PC-9 (cell line): ENCODE measurements at regions not wholly inside any gene's neighbourhood (a gene's known extent, or its start where the extent isn't known, plus 50 kb on each side); places are given as distances from the start of the nearest gene placed in this dataset.

Experiments
- EZH2 ChIP-seq: fragments of 200-600 bp; sonication (generic); IDR thresholded peaks from 2 replicates; pipeline ENCODE4 v1.8.0; 2017; ENCODE audit warnings: antibody characterized with exemption, low read depth
- TF ChIP-seq, protein P1 (sequence below): fragments of 200-600 bp; sonication (generic); conservative IDR thresholded peaks from 2 replicates; pipeline ENCODE4 v1.6.1; 2017; ENCODE audit warnings: mixed run types, antibody characterized with exemption, mild to moderate bottlenecking, moderate library complexity

DNA sequence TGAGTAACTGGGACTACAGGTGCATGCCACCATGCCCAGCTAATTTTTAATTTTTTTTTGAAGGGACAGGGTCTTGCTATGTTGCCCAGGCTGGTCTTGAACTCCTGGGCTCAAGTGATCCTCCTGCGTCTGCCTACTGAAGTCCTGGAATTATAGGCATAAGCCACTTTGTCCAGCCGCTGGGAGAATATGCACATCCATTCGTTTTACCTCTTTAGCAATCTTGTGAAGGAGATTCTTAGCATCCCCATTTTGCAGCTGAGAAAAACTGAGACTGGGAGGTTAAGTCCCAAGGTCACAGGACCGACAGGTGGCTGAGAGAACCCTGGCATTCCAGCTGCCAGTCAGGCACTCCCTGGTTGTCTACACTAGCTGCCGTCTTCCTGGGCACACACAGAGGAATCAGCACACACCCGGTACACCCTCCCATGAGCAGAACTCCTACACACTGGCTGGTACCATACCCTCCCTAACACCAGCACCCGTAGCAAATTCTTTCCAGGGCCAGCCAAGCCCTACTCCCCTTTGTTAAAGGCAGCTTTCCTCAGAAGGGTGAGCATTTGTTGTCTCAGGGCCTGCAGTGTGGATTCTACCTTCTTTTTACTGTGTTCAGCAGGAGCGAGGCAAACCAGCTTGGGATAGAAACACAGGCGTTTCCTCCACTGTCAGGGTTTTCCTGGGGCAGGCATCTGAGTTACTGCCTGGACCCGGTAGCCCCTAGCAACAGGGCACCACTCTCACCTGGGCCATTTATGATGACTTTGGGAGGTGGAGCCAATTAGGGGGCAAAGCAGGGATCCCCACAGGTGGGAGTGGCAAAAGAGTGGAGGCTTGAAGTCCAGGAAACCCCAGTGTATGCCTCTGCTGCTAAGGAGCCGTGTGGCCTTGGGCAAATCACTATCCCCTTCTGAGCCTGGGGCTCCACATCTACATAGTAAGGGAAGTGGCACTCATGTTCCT is 70.2 kb downstream of the IRF2BPL start:
- TF ChIP-seq, protein P1, sequence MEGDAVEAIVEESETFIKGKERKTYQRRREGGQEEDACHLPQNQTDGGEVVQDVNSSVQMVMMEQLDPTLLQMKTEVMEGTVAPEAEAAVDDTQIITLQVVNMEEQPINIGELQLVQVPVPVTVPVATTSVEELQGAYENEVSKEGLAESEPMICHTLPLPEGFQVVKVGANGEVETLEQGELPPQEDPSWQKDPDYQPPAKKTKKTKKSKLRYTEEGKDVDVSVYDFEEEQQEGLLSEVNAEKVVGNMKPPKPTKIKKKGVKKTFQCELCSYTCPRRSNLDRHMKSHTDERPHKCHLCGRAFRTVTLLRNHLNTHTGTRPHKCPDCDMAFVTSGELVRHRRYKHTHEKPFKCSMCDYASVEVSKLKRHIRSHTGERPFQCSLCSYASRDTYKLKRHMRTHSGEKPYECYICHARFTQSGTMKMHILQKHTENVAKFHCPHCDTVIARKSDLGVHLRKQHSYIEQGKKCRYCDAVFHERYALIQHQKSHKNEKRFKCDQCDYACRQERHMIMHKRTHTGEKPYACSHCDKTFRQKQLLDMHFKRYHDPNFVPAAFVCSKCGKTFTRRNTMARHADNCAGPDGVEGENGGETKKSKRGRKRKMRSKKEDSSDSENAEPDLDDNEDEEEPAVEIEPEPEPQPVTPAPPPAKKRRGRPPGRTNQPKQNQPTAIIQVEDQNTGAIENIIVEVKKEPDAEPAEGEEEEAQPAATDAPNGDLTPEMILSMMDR: no peak
- no peak for TF ChIP-seq EZH2
